ENCODE measurements at regions not wholly inside any gene's neighbourhood (a gene's known extent, or its start where the extent isn't known, plus 50 kb on each side); places are given as distances from the start of the nearest gene placed in this dataset.

GRCh38 chr9:105921057-105921726, 226.9 kb downstream of the TMEM38B start:
- DNase-seq = no peak

GRCh38 chr9:105928416-105928815, 234.1 kb downstream of the TMEM38B start:
- DNase-seq = no peak

- no peak for DNase-seq
Observed at GRCh38 chr9:105930011-105930627, 235.8 kb downstream of the TMEM38B start.

GRCh38 chr9:105932276-105932675, 237.9 kb downstream of the TMEM38B start:
- no peak for DNase-seq

- DNase-seq = no peak
Observed at GRCh38 chr9:105950448-105950847, 256.1 kb downstream of the TMEM38B start.

- DNase-seq = no peak
Observed at GRCh38 chr9:105950894-105951293, 256.6 kb downstream of the TMEM38B start.

- DNase-seq = no peak
Observed at GRCh38 chr9:105954517-105954916, 260.2 kb downstream of the TMEM38B start.

GRCh38 chr9:105957830-105958229, 263.5 kb downstream of the TMEM38B start:
- no peak for DNase-seq

- DNase-seq = no peak
Observed at GRCh38 chr9:105958587-105958986, 264.2 kb downstream of the TMEM38B start.

GRCh38 chr9:105959531-105959930, 265.2 kb downstream of the TMEM38B start:
- DNase-seq = no peak

- no peak for DNase-seq
Observed at GRCh38 chr9:105963343-105964099, 269.2 kb downstream of the TMEM38B start.

GRCh38 chr9:105964156-105964555, 269.8 kb downstream of the TMEM38B start:
- no peak for DNase-seq

- no peak for DNase-seq
Observed at GRCh38 chr9:105966834-105967233, 272.5 kb downstream of the TMEM38B start.

- no peak for DNase-seq
Observed at GRCh38 chr9:105967248-105967647, 272.9 kb downstream of the TMEM38B start.

GRCh38 chr9:105967797-105968196, 273.5 kb downstream of the TMEM38B start:
- DNase-seq = no peak

- DNase-seq = no peak
Observed at GRCh38 chr9:105968811-105969466, 274.6 kb downstream of the TMEM38B start.

GRCh38 chr9:105969636-105970035, 275.3 kb downstream of the TMEM38B start:
- no peak for DNase-seq

GRCh38 chr9:105971986-105972385, 277.6 kb downstream of the TMEM38B start:
- DNase-seq = no peak

GRCh38 chr9:105972466-105973204, 278.3 kb downstream of the TMEM38B start:
- DNase-seq = no peak

GRCh38 chr9:105973951-105974351, 279.6 kb downstream of the TMEM38B start:
- DNase-seq = no peak

GRCh38 chr9:105975886-105976645, 281.7 kb downstream of the TMEM38B start:
- DNase-seq = no peak

GRCh38 chr9:105978336-105978735, 284.0 kb downstream of the TMEM38B start:
- no peak for DNase-seq
